ENCODE measurements at regions not wholly inside any gene's neighbourhood (a gene's known extent, or its start where the extent isn't known, plus 50 kb on each side); places are given as distances from the start of the nearest gene placed in this dataset.

DNA sequence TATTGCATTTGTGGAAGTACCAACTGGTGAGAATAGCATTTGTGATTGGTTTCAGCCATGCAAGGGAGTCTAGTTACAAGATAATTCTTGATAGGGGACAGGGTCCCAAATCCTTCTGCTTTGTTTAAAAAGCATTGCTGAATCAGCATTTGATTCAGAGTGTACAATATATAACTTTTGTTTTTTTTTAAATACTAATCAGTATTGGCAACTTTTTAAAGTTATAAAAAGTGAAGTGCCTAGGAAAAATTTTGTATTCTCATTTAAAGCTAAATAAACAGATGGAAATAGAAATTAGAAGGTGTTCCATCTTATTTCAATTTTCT lies 75.4 kb upstream of the SLC25A26 start:
- H3K4me3 ChIP-seq (ENCODE audit: low read length): no peak overlapping the region
- peaks cover 3% of the 10 kb centered on the region for H3K4me1 ChIP-seq (ENCODE audit: control insufficient read depth, insufficient read depth, low read length)
- no peaks in the 10 kb centered on the region for H3K9me3 ChIP-seq (replicated peaks; ENCODE audit: control insufficient read depth, low read depth, low read length)
- no peak overlapping the region for H3K27ac ChIP-seq (ENCODE audit: low read length)
- no peaks in the 10 kb centered on the region for H3K36me3 ChIP-seq (ENCODE audit: control insufficient read depth, insufficient read depth, low read length)
- no peaks in the 10 kb centered on the region for H3K27me3 ChIP-seq (ENCODE audit: control insufficient read depth, insufficient read depth, low read length)
- no peak for DNase-seq

DNA sequence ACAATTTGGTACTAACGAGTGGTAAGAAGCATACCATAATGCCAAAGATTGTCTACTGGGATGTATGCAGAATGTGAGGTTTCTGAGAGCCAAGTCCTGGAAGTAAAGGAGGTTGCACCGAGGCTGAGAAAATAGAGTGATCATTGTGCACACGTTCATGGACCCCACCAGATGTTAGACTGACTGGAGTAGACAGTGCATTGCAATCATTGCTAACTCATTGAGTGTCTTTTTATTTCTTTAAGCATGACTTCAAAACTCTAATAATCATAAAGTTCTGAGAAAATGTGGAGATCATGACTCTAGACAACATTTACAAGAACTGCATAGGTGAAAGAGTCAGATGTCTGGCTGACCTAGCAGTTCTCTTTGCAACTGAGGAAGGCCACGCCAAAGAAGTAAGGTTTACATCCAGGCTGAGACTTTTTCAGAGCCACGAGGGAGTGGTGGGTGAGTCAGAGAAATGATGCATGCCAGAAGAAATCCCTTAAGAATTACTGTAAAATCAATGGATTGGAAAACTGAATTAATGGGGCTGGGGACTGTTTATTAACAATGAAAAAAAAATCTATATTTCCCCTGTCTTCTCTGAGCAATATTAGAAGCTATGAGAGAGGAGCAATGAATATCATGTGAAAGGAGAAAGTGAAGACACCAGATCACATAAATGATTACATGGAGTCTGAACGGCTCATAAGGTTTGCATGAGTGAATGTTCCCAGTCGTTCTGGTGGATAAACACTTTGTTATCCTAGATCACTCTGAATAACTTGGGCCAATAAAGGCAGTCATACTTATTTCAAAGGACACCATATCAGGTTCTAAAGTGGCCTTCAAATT lies 76.0 kb upstream of the SLC25A26 start:
- DNase-seq: no peak
- no peaks in the 10 kb centered on the region for H3K9me3 ChIP-seq (replicated peaks; ENCODE audit: control insufficient read depth, low read depth, low read length)
- H3K4me1 ChIP-seq (ENCODE audit: control insufficient read depth, insufficient read depth, low read length): peaks cover 3% of the 10 kb centered on the region
- H3K36me3 ChIP-seq (ENCODE audit: control insufficient read depth, insufficient read depth, low read length): no peaks in the 10 kb centered on the region
- H3K4me3 ChIP-seq (ENCODE audit: low read length): no peak overlapping the region
- no peak overlapping the region for H3K27ac ChIP-seq (ENCODE audit: low read length)
- 55% methylated on average over 4 of the region's 7 CpGs for WGBS (ENCODE audit: insufficient coverage)
- H3K27me3 ChIP-seq (ENCODE audit: control insufficient read depth, insufficient read depth, low read length): no peaks in the 10 kb centered on the region

DNA sequence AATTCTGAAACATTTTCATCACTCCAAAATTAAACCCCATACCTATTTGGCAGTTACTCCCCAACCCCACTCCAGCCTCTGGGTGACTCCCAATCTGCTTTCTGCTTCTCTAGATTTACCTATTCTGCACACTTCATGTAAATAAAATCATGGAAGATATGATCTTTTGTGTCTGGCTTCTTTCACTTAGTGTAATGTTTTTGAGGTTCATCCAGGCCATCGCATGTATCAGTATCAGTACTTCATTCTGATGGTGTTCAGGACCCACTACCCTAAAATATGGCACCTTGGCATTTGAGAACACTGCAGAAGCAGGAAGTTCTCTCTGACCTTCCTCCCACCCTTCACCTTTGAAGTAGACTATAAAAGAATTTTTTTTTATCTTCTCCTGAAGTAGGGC lies 78.7 kb upstream of the SLC25A26 start:
- WGBS (ENCODE audit: insufficient coverage): no CpG with 5 or more reads among the region's 1 CpG
- Histone ChIP-seq H3K9me3 (replicated peaks; ENCODE audit: control insufficient read depth, low read depth, low read length) (no peaks in the 10 kb centered on the region), H3K27me3 (ENCODE audit: control insufficient read depth, insufficient read depth, low read length) (no peaks in the 10 kb centered on the region), H3K27ac (ENCODE audit: low read length) (no peak overlapping the region), H3K4me1 (ENCODE audit: control insufficient read depth, insufficient read depth, low read length) (peaks cover 3% of the 10 kb centered on the region), H3K36me3 (ENCODE audit: control insufficient read depth, insufficient read depth, low read length) (no peaks in the 10 kb centered on the region), H3K4me3 (ENCODE audit: low read length) (no peak overlapping the region)
- DNase-seq: no peak

DNA sequence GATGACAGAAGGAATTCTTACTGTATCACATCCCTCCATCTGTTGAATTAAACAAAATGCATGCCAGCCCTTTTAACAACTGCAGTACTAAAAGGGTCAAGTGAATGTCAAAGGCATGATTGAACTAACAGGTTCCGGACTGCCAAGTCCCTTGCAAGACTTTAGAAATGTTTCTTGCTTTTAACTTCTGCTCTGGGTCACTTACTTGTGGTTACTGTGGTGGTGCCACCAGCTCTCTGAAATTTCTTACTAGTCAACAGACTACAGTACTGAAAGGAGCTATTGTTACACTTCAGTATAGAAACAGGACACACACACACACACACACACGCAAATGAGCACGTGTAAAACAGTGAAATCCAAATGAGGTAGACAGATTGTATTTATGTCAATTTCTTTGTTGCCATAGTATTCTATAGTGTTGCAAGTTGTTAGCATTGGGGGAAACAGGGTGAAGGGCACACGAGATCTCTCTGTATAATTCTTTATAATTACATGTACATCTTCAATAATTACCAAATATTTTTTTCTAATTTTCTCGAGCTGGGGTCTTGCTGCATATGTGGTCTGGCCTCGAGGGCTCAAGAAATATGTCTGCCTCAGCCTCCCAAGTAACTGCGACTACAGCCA lies 79.9 kb upstream of the SLC25A26 start:
- H3K27ac ChIP-seq (ENCODE audit: low read length): no peak overlapping the region
- no peaks in the 10 kb centered on the region for H3K36me3 ChIP-seq (ENCODE audit: control insufficient read depth, insufficient read depth, low read length)
- H3K4me3 ChIP-seq (ENCODE audit: low read length): no peak overlapping the region
- WGBS (ENCODE audit: insufficient coverage): 83% methylated on average over 2 of the region's 7 CpGs
- peaks cover 3% of the 10 kb centered on the region for H3K4me1 ChIP-seq (ENCODE audit: control insufficient read depth, insufficient read depth, low read length)
- DNase-seq: peak; percentile 37
- no peaks in the 10 kb centered on the region for H3K9me3 ChIP-seq (replicated peaks; ENCODE audit: control insufficient read depth, low read depth, low read length)
- no peaks in the 10 kb centered on the region for H3K27me3 ChIP-seq (ENCODE audit: control insufficient read depth, insufficient read depth, low read length)

DNA sequence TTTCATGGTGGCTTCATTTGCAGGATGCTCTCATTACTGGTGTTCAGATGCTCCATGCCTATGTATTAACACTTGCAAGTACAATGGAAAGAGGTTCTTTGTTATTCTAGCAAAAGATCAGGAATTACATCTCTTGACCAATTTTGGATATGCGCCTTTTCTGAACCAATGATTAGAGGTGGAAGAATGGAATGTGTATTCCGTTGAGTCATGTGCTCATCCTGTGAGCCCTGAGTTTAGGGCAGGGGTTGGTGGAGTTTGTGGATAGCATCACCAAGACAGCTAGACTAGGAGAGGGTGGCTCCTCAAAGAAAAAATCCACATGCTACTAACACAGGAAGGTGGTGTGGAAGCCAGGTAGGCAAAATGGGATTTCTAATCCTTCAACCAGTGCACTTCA lies 80.7 kb upstream of the SLC25A26 start:
- H3K4me1 ChIP-seq (ENCODE audit: control insufficient read depth, insufficient read depth, low read length): peaks cover 3% of the 10 kb centered on the region
- no peak for DNase-seq
- no peaks in the 10 kb centered on the region for H3K9me3 ChIP-seq (replicated peaks; ENCODE audit: control insufficient read depth, low read depth, low read length)
- 71% methylated on average over 2 of the region's 2 CpGs for WGBS (ENCODE audit: insufficient coverage)
- no peak overlapping the region for H3K27ac ChIP-seq (ENCODE audit: low read length)
- no peaks in the 10 kb centered on the region for H3K27me3 ChIP-seq (ENCODE audit: control insufficient read depth, insufficient read depth, low read length)
- no peak overlapping the region for H3K4me3 ChIP-seq (ENCODE audit: low read length)
- no peaks in the 10 kb centered on the region for H3K36me3 ChIP-seq (ENCODE audit: control insufficient read depth, insufficient read depth, low read length)

DNA sequence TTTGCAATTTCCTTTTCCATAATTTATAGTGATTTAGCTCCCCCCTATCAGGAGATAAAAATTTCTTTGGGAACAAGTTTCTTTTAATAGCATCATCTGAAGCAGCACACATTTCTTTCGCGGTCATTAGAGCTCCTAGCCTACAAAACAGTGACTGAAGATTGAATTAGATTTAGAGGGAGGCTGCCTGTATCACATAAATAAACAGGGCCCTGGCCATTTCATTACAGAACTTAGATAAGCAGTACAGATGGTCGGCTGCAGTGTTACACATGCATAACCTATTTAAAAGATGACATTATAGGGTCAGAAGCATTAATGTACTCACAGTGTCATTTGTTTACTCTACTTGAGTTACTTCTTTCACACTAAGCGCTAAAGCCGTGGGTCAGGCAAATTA lies 81.4 kb upstream of the SLC25A26 start:
- Histone ChIP-seq H3K36me3 (ENCODE audit: control insufficient read depth, insufficient read depth, low read length) (no peaks in the 10 kb centered on the region), H3K9me3 (replicated peaks; ENCODE audit: control insufficient read depth, low read depth, low read length) (no peaks in the 10 kb centered on the region), H3K27ac (ENCODE audit: low read length) (no peak overlapping the region), H3K27me3 (ENCODE audit: control insufficient read depth, insufficient read depth, low read length) (no peaks in the 10 kb centered on the region), H3K4me3 (ENCODE audit: low read length) (no peak overlapping the region), H3K4me1 (ENCODE audit: control insufficient read depth, insufficient read depth, low read length) (no peaks in the 10 kb centered on the region)
- DNase-seq: no peak
- WGBS (ENCODE audit: insufficient coverage): no CpG with 5 or more reads among the region's 5 CpGs

DNA sequence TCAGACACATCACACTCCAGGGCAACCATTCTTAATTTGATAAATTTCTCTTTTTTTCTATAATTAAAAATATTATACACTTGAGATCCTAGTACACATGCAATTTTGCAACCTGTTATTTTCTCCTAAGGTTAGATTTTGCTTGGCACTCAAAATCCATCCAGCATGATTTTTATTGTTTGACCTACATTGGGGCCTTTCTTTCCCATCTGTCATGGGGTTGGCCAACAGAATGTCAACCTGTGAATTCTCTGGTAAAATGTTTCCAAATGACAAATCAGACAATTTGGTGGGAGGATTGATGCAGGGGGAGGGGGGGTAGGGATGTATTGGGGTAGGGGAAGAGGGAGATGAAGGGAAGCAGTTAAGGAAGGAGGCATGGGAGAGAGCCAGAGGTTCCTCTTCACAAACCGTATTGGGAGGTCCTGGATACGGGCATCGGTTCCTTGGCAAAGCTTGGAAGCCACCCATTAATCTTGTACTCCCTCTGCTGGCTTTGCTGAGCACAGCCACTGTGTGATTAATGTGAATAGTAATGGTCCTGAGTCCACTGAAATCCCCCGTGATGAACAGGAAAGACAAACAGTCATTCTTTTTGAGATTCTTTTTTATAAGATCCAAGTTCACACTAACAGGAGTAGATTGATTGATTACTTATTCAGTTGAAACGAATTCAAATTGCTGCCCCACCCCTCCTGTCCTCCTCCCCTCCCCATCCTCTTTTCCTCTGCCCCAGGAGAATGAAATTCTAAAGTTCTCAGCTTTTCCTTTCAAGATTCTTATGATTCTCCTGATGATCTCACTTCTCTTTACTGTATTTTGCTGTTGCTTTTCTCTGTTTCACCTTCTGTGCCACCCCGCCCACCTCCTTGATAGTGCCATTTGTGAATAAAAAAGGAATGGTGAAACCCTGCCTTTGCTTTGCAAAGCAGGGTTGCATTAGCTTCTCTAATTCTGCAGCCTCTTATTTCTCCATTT lies 82.2 kb upstream of the SLC25A26 start:
- H3K27ac ChIP-seq (ENCODE audit: low read length): no peak overlapping the region
- H3K27me3 ChIP-seq (ENCODE audit: control insufficient read depth, insufficient read depth, low read length): no peaks in the 10 kb centered on the region
- no peaks in the 10 kb centered on the region for H3K4me1 ChIP-seq (ENCODE audit: control insufficient read depth, insufficient read depth, low read length)
- H3K4me3 ChIP-seq (ENCODE audit: low read length): no peak overlapping the region
- H3K36me3 ChIP-seq (ENCODE audit: control insufficient read depth, insufficient read depth, low read length): no peaks in the 10 kb centered on the region
- H3K9me3 ChIP-seq (replicated peaks; ENCODE audit: control insufficient read depth, low read depth, low read length): no peaks in the 10 kb centered on the region
- DNase-seq: peak; percentile 56
- 0% methylated on average over 1 of the region's 6 CpGs for WGBS (ENCODE audit: insufficient coverage)

DNA sequence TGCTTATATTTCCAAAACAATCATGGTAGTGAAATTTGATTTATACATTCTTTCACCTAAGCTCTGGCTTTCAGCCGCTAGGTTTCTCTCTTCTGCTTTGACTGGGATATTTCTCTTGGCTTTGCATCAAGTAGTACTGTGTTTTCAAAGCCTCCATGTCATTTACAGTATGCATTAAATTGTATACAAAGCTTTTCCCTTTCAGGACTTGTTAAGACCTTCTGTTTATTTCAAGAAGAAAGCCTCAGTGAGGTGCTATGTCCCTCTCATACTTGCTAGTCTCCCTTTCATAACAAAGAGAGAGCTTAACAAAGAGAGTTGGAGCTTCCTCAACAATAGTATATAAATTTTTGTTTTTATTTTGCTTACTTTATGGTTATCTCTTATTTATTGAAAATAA lies 84.2 kb upstream of the SLC25A26 start:
- no peaks in the 10 kb centered on the region for H3K9me3 ChIP-seq (replicated peaks; ENCODE audit: control insufficient read depth, low read depth, low read length)
- H3K4me3 ChIP-seq (ENCODE audit: low read length): no peak overlapping the region
- H3K4me1 ChIP-seq (ENCODE audit: control insufficient read depth, insufficient read depth, low read length): no peaks in the 10 kb centered on the region
- H3K36me3 ChIP-seq (ENCODE audit: control insufficient read depth, insufficient read depth, low read length): no peaks in the 10 kb centered on the region
- WGBS (ENCODE audit: insufficient coverage): no CpG with 5 or more reads among the region's 1 CpG
- DNase-seq: no peak
- H3K27me3 ChIP-seq (ENCODE audit: control insufficient read depth, insufficient read depth, low read length): no peaks in the 10 kb centered on the region
- H3K27ac ChIP-seq (ENCODE audit: low read length): no peak overlapping the region

DNA sequence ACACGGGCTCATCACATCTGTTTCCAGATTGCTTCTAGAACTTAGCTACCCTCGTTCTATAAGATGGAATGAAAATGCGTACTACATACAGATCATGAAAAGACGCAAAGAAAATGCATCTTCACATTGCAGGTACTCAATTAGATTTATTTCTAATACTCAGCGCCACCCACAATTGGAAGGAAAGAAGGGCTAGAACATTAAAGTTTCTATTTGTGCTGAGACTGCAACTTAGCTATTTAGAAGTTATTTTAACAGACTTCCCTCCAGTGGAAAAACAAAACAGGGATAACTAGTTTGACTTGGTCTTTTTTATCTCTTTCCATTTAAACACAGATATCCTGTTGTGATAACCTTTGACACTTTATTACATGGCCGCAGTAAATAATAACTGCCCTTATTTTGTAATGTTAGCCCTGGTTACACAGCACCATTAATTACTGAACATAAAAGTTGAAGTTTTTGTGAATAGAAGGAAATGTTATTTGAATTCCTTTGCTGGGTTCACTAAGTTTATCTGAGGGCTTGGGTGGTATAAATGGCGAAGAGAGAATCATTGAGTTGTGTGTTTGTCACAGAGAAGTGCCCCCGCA lies 86.9 kb upstream of the SLC25A26 start:
- DNase-seq: peak; percentile 15
- Histone ChIP-seq H3K9me3 (replicated peaks; ENCODE audit: control insufficient read depth, low read depth, low read length) (no peaks in the 10 kb centered on the region), H3K4me3 (ENCODE audit: low read length) (no peak overlapping the region), H3K27me3 (ENCODE audit: control insufficient read depth, insufficient read depth, low read length) (no peaks in the 10 kb centered on the region), H3K4me1 (ENCODE audit: control insufficient read depth, insufficient read depth, low read length) (no peaks in the 10 kb centered on the region), H3K36me3 (ENCODE audit: control insufficient read depth, insufficient read depth, low read length) (no peaks in the 10 kb centered on the region), H3K27ac (ENCODE audit: low read length) (no peak overlapping the region)
- WGBS (ENCODE audit: insufficient coverage): 88% methylated on average over 1 of the region's 8 CpGs
